ENCODE measurements at regions not wholly inside any gene's neighbourhood (a gene's known extent, or its start where the extent isn't known, plus 50 kb on each side); places are given as distances from the start of the nearest gene placed in this dataset.

DNA sequence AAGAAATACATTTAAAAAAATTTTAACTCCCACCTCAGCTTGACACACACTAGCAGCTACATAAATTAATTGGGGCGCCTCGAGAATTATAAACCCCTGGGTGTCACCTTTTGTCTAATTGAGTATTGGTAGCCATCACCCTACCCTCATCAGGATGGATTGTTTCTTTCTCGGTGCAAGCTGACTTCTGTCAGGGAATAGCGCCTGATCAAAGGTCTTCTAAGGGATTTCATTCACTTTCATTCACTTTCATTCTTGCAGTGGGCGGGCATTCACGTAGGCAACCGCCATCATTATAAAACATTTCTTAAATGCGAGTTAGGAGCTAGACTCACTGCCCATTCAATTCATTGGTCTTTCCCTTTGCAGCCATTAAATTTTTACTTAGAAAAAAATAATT, 239.2 kb upstream of the SASH1 start:
- TF ChIP-seq, protein P1, sequence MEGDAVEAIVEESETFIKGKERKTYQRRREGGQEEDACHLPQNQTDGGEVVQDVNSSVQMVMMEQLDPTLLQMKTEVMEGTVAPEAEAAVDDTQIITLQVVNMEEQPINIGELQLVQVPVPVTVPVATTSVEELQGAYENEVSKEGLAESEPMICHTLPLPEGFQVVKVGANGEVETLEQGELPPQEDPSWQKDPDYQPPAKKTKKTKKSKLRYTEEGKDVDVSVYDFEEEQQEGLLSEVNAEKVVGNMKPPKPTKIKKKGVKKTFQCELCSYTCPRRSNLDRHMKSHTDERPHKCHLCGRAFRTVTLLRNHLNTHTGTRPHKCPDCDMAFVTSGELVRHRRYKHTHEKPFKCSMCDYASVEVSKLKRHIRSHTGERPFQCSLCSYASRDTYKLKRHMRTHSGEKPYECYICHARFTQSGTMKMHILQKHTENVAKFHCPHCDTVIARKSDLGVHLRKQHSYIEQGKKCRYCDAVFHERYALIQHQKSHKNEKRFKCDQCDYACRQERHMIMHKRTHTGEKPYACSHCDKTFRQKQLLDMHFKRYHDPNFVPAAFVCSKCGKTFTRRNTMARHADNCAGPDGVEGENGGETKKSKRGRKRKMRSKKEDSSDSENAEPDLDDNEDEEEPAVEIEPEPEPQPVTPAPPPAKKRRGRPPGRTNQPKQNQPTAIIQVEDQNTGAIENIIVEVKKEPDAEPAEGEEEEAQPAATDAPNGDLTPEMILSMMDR (IDR thresholded peaks at IDR 0.05; ENCODE audit: insufficient read depth, low read length): no peak
- no peak for TF ChIP-seq POLR2AphosphoS5 (IDR thresholded peaks at IDR 0.05; ENCODE audit: low read depth)
- TF ChIP-seq, protein P2, sequence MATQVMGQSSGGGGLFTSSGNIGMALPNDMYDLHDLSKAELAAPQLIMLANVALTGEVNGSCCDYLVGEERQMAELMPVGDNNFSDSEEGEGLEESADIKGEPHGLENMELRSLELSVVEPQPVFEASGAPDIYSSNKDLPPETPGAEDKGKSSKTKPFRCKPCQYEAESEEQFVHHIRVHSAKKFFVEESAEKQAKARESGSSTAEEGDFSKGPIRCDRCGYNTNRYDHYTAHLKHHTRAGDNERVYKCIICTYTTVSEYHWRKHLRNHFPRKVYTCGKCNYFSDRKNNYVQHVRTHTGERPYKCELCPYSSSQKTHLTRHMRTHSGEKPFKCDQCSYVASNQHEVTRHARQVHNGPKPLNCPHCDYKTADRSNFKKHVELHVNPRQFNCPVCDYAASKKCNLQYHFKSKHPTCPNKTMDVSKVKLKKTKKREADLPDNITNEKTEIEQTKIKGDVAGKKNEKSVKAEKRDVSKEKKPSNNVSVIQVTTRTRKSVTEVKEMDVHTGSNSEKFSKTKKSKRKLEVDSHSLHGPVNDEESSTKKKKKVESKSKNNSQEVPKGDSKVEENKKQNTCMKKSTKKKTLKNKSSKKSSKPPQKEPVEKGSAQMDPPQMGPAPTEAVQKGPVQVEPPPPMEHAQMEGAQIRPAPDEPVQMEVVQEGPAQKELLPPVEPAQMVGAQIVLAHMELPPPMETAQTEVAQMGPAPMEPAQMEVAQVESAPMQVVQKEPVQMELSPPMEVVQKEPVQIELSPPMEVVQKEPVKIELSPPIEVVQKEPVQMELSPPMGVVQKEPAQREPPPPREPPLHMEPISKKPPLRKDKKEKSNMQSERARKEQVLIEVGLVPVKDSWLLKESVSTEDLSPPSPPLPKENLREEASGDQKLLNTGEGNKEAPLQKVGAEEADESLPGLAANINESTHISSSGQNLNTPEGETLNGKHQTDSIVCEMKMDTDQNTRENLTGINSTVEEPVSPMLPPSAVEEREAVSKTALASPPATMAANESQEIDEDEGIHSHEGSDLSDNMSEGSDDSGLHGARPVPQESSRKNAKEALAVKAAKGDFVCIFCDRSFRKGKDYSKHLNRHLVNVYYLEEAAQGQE (IDR thresholded peaks at IDR 0.05; ENCODE audit: insufficient replicate concordance, low read depth): no peak
- TF ChIP-seq GABPA (IDR thresholded peaks at IDR 0.05; ENCODE audit: low read depth): no peak
- TF ChIP-seq SPI1 (IDR thresholded peaks at IDR 0.05; ENCODE audit: borderline replicate concordance, low read depth): no peak

All from HL-60 (cell line).